ENCODE measurements at regions not wholly inside any gene's neighbourhood (a gene's known extent, or its start where the extent isn't known, plus 50 kb on each side); places are given as distances from the start of the nearest gene placed in this dataset.
A peak's percentile ranks its signal among the peaks of the same experiment; 100 is the strongest.

DNA sequence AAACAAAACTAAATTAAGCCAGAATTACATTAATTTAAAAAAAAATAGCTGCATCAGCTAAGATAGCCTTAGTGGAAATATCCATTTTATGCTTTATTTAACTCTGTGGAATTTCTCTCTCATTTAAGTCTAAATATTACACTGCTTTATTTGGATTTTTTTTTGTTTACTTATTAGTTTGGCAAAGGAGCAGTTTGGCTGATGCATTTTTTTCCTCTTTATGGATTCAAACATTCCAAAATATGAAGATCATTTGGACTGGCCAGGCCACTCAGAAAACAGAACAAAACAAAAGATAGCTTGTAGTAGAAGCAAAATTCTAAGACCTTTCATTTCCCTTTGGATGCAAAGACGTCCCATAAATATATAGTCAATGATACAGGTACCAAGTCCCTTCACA is 707.3 kb upstream of the UBE2E2 start:
- no peak for DNase-seq

DNA sequence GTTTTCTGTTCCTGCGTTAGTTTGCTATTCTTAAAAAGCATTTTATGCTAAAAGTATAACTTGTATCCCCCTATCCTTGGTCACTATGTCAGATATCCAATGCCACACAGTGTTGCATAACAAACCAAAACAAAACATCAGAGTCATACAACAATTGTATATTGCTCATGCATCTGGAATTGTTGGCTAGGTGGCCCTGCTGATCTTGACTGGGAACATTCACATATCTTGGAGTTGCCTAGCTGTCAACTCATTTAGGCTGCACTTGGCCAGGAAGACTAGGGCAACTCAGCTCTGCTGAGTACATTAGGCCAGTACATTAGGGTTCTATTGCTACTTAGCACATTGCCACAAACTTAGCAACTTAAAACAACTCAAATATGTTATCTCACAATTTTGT is 706.5 kb upstream of the UBE2E2 start:
- no peak for DNase-seq

DNA sequence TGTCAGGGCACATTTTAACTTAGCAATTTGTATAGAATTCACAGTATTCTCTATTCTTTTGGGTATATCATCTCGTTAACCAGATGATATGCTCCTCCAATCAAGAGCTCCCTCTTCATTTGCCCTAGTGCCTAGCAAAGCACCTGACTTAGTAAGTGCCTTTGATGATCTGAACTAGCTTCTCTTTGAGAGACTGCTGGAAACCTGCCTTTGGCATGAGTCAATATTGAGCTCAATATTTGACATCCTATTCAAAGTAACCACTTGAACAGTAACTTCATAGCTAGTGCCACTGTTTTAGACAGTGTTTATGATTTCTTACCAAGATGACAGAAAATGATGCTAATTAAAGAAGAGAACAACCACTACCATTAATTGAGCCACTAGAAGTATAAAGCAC is 696.3 kb upstream of the UBE2E2 start:
- no peak for DNase-seq

DNA sequence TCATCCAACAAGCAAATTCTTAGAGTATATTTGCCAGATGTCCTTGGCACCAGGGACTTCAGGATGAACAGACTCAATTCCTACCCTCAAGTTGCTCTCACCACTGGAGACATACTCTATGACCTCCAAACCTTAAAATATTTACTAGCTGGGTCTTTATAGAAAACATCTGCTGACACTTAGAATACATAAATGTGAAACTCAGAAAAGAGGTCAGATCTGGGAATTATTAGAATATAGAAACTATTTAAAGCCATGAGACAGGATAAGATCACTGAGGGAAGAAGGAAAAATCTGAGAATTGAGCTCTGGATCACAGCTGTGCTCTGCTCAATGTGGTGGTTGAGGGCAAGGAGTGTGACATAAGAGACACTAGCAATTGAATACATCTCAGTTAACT is 695.4 kb upstream of the UBE2E2 start:
- no peak for DNase-seq

- DNase-seq = no peak
Measured at GRCh38 chr3:22523925-22524324, 679.2 kb upstream of the UBE2E2 start.

GRCh38 chr3:22526266-22526837 is 676.8 kb upstream of the UBE2E2 start:
- no peak for DNase-seq

DNA sequence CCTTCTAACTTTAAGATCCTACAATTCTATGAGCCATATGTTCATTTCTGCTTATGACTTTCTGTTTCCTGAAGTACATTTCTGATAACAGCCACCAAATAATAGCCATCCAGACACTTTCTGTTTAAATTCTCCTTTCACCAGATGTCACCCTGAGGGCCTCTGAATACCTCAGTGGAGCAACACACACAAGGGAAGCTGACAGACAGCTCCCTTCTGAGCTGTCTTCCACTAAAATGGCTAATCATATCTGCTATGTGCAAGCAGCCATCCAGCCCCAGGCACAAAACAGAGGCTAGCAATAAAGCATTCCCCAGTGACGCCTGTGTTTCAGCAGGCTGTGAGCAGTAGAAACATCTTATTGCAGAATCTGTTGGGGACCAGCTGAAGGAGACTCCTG is 666.6 kb upstream of the UBE2E2 start:
- no peak for DNase-seq

- no peak for DNase-seq
Measured at GRCh38 chr3:22537560-22537959, 665.6 kb upstream of the UBE2E2 start.

DNA sequence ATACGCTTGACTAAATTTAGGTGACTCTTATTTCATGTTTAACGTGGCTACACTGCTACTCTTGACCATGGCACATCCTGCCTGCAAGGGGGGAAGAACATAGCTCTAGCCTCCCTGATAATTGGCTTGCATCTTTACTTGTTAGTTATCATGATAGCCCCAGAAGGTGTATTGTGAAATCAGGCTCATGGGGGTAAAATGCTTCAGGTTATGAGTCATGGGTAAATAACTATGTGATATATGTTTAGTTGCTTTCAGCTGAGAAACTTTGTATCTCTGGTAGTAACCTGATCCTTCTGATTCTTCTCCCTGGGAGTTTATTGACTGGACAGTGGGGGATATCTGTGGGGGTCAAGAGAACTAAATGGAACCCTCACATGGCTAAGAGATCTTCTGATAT is 660.8 kb upstream of the UBE2E2 start:
- DNase-seq = no peak

DNA sequence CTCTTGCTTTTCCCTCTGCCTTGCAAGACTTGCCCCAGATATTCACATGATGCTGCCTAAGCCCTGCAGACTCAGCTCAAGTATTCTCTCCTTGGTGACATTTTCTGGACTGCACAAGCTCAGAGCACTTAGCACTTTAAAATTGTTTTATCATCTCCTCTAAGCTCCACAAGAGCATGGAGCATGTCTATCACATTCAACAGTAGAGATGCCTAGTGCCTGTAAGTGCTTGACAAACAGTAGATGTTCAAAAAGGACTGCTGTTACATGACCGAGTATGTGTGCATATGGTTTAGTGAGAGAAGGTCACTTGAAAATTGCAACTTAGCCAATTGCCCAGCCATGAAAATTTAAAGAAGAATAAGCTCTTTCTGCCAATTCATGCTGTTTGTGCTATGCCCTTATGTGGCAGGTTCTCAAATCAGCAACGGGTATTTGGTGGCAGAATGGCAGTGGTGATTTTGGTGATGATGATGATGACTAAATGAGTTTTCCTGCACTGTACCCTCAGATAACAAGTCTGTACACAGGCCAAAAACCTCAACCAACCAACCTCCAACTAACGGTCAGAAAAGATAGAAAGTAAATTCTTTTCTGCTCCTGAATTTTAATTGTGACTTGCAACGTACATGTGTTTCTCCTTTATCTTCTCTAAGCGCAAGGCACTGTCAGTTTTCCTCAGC is 647.2 kb upstream of the UBE2E2 start:
- no peak for DNase-seq

DNA sequence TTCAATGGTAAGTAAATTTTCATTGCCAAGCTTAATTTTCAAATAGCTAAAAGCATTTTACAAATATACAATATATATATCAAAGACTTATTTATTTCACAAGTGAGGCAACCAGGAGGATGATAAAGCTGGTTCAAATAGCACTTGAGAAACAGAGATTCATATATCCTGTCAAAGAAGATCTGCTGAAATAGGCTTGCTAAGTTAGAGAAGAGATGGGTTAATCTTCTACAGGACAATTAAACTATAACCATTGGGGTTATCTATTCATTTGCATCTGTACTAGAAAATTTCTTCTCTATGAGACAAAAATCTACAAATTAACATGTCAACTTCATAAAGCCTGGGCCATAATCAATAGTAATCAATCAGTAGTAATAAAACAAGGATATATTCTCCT is 637.7 kb upstream of the UBE2E2 start:
- no peak for DNase-seq

DNA sequence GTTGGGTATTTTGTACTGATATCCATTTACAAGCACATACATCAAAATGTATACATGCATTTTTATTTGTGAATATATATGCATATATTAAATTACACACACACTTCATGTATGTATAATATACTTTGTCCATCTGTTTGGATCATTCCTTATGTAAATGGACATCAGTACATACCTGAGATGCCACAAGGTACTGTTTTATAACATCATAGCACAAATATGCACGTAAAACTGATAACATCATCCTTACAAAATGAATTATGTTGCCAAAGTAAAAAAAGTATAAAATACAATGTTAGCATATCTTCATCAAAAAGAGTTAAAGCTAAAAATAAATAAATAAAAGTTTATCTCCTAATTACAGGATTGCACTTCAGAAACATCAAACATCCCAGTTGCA is 634.8 kb upstream of the UBE2E2 start:
- DNase-seq = no peak

GRCh38 chr3:22569570-22569969 is 633.6 kb upstream of the UBE2E2 start:
- no peak for DNase-seq

DNA sequence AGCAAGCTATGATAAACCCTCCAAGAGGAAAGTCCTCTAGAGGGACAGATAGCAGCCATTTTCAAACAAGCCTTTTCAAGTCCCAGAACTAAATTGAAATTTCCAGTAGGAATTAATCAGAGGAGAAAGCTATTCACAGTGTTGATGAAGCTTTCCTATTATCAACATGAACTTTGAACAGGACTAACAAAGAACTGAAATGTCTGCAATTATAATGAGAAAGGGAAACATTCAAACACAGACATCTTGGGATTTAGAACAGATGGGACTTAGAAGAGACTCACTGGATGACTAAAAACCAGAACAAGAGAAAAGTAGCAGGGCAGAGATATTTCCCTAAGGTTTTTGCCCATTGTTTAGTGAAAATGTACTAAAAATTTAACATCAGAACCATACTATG is 622.1 kb upstream of the UBE2E2 start:
- no peak for DNase-seq

GRCh38 chr3:22582266-22582665 is 620.9 kb upstream of the UBE2E2 start:
- DNase-seq = no peak

GRCh38 chr3:22585504-22585903 is 617.6 kb upstream of the UBE2E2 start:
- no peak for DNase-seq

- DNase-seq = peak; percentile 6
Measured at GRCh38 chr3:22585911-22586310, 617.2 kb upstream of the UBE2E2 start.

- DNase-seq = no peak
Measured at GRCh38 chr3:22587446-22587845, 615.7 kb upstream of the UBE2E2 start.

DNA sequence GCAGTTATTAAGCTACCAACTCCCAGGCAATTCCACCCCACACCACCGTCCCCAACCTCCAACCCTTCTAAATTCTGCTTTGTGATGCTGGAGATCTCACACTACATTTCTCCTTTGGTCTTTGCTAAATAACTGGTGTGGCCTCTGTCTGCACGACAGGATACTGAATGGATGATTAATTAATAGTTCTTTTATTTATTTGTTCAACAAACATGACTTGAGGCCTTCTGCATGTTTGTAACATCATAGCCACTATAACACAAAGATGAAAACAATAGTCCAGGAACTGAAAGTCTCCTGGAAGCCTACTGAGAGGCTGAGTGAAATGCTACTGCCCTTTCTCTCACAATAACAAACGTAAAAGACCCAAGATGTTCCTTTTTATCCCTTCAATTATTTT is 609.5 kb upstream of the UBE2E2 start:
- DNase-seq = no peak

DNA sequence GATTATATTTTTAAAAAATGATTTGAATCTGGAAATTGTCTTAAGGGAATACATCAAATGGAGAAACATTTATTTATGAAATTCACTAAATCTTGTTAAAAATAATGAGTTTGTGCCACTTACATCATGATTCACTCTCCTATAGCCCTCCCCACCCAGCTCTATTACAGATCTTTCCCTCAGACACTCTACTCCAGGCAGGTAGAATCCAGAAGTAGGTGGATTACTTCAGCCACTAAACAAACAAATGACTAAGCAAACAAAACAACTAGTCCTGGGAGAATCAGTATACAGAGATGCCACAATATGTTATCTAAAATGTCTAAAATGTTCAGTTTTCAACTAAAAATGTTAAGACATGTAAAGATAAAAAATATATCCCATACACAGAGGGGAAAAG is 608.1 kb upstream of the UBE2E2 start:
- no peak for DNase-seq

GRCh38 chr3:22606461-22606860 is 596.7 kb upstream of the UBE2E2 start:
- DNase-seq = no peak

DNA sequence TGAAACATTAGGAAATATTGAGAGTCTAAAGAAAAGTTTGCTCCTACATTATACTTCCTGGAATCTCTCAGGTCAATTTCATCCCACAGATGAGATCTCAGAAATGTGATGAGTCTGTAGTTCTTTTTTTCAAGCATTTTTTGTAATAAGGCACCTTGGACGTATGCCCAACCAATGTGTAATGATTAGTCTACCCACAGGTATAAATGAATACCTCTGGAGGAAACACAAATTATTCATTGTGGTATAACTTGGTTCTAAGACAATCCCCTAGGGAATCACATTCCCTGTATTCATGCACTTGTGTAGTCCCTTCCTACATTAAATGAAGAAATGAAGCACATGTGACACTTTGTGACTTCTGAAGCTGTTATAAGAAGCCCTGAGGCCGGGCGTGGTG is 596.2 kb upstream of the UBE2E2 start:
- no peak for DNase-seq

GRCh38 chr3:22608093-22608492 is 595.0 kb upstream of the UBE2E2 start:
- DNase-seq = no peak

DNA sequence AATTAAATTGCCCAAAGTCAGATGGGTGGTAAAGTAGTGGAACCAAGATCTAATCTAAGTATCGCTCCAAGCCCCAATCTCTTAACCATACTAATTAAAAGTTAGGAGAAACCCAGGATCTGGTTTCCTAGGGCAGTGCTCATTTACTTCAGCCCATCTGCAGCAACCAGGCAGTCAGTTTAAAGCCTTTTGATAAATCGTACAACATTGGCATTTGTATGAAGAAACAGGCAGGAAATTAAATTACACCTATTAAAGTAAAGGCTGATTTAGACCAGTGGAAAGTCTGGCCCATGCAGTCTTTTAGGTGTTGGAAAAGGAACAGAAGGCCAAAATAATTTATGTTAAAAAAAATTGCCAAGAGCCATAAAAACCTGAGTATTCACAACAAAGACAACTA is 594.4 kb upstream of the UBE2E2 start:
- no peak for DNase-seq

GRCh38 chr3:22609139-22609538 is 594.0 kb upstream of the UBE2E2 start:
- DNase-seq = no peak
